GM21447 (cell line): ENCODE measurements at regions not wholly inside any gene's neighbourhood (a gene's known extent, or its start where the extent isn't known, plus 50 kb on each side); places are given as distances from the start of the nearest gene placed in this dataset.
A peak's percentile ranks its signal among the peaks of the same experiment; 100 is the strongest.
"Not testable (repeated sequence)": the region's sequence is repeated elsewhere in the genome, so short reads cannot be mapped to it uniquely, and the experiment has no call there.

ENCODE experiments used
- ATAC-seq: cut with Tn5 transposase; IDR thresholded peaks from one replicate; pipeline ENCODE4 v1.9.1; 2021; ENCODE audit not compliant: unreplicated experiment

DNA sequence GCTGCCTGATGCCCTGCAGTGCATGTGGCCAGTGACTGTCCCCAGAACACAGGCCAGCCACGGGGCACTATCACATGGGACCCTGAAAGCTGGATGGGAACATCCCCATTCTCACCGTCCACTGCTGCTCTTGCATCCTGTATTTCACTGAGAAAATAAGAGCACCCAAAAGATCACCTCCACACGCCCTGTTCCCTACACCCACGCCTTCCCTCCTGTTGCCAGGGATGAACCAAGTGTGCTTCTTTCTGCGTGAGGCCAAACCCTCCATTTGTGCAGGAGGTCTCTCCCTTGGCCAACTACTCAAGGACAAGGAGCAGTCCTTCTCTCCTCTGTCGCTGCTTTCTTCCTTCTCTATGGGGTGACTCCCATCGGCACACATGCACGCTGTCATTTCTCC is 118.3 kb downstream of the LRRC37A3 start:
- not testable (repeated sequence) for ATAC-seq

GRCh38 chr17:64800361-64800895 is 118.8 kb downstream of the LRRC37A3 start:
- ATAC-seq: not testable (repeated sequence)

GRCh38 chr17:64799543-64800188 is 119.6 kb downstream of the LRRC37A3 start:
- not testable (repeated sequence) for ATAC-seq

GRCh38 chr17:64798961-64799360 is 120.3 kb downstream of the LRRC37A3 start:
- ATAC-seq: not testable (repeated sequence)

DNA sequence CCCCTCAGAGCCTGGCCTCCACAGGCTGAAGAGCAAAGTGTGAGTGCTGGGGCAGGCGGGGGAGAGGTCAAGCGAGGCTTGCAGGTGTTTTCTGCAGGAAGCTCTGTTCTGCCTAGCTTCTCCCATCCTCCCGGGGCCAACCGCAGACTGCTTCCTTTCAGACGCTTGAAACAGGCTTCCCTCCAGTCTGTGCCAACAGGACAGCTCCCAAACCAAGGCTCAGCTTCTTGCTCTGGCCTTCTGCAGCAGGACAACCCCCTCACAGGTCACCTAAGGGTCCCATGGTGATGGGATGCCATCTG is 120.8 kb downstream of the LRRC37A3 start:
- peak; percentile 86 for ATAC-seq

DNA sequence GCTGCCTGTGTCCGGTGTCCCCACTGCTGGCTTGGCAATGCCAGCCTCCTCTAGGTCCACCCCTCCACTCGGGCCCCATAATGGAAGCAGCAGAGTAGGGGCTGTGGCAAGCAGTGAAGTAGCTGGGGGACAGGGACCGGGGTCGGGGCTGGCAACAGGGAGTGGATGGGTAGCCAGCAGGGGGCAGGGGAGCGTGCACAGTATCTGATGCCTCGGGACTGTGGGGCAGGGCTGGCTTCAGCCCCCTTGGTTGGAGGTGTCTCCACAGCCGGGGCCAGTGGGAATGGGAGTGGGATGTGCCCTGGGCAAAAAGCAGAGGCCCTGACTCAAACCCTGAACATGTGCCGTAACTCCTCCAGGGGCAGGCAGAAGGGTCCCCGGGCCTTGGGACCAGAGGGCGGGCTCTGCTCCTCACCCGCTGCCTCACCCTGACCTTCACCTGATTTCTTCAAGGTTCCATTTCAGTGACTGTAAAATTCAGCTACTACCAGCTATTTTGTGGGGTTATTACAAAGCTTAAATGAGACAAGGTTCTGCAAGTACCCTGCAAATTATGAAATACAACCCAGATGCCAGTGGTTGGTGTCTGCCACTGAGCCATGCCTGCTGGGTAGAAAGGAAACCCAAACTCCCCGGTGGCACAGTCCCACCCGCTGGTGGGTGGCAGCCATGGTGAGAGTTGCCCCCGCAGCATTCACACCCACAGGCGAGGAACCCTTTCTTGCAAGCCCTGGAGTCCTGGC is 121.4 kb downstream of the LRRC37A3 start:
- peak; percentile 14 for ATAC-seq

- not testable (repeated sequence) for ATAC-seq
Observed at GRCh38 chr17:64795342-64795741, 123.9 kb downstream of the LRRC37A3 start.

GRCh38 chr17:64794548-64795274 is 124.6 kb downstream of the LRRC37A3 start:
- ATAC-seq: not testable (repeated sequence)

- not testable (repeated sequence) for ATAC-seq
Observed at GRCh38 chr17:64794113-64794512, 125.2 kb downstream of the LRRC37A3 start.

GRCh38 chr17:64792793-64793575 is 126.3 kb downstream of the LRRC37A3 start:
- ATAC-seq: not testable (repeated sequence)

GRCh38 chr17:64792276-64792675 is 127.0 kb downstream of the LRRC37A3 start:
- not testable (repeated sequence) for ATAC-seq

GRCh38 chr17:64791691-64792090 is 127.6 kb downstream of the LRRC37A3 start:
- ATAC-seq: not testable (repeated sequence)

DNA sequence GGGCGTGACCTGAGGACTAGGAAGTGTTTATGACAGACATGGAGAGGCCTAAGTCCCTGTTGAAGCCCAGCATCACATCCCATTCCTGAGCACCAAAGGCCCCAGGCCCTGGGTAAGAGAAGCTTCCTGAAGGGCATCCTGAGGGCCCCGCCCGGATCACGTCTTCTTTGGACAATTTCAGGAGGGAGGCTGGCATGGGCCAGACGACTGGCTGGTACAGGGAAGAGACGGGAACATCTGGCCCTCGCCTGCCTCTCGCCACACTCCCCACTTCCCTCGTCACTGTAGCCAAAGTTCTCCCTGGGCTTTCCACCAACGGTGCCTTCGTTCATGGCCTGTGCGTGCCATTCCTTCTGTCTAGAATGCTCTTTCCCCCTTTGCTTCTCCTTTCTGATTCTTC is 128.1 kb downstream of the LRRC37A3 start:
- not testable (repeated sequence) for ATAC-seq

- not testable (repeated sequence) for ATAC-seq
Observed at GRCh38 chr17:64790690-64791089, 128.6 kb upstream of the SMURF2 start.

GRCh38 chr17:64790193-64790592 is 128.1 kb upstream of the SMURF2 start:
- ATAC-seq: not testable (repeated sequence)

- not testable (repeated sequence) for ATAC-seq
Observed at GRCh38 chr17:64789061-64789445, 126.9 kb upstream of the SMURF2 start.

GRCh38 chr17:64788286-64789060 is 126.4 kb upstream of the SMURF2 start:
- no peak for ATAC-seq

- ATAC-seq: no peak
Observed at GRCh38 chr17:64787921-64788271, 125.8 kb upstream of the SMURF2 start.

DNA sequence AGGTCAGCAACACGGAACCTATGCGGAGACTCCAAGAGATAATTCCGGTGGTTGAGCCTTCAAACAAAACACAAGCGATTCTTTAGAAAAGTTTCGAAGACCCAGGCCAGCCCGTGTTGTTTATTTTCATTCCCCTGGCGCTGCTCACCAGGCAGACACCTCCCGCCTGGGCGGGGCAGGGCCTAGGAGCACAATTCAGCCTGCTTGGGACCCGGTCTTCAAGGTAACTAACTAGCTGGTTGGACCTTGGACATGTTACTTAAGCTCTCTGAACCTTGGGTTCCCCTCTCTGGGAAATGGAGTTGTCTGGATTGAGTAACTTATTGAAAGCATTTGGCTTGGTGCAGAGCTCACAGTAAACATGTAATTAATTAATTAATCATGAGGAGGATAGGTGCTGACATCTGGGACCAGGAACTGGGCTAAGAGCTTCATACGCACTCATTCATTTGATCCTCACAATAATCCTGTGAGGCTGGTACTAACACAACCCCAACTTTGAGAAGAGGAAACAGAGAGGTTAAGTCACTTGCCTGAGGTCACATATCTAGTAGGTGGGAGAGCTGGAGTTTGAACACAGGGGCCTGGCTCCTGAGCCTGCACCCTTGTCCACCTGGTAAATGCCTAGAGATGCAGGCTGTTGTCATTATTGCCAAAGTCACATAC is 125.3 kb upstream of the SMURF2 start:
- no peak for ATAC-seq

DNA sequence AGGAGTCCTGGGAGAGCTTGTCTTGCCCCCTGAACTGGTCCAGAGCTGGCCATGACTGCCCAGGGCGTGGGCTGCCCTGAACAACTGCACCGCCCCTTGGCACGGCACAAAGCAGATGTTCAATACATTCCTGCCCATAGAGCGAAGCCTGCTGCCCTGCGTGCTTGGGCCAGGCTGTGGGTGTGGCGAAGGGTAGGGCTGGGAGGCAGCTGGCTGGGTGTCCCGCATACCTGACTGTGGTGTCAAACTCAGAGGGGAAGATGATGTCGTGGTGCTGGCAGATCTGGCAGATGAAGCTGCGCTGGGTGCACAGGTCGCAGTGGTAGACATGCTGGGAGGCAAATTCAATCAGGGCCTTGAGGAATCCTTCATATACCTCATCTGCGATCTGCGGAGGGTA is 124.2 kb upstream of the SMURF2 start:
- no peak for ATAC-seq
